ENCODE measurements at regions not wholly inside any gene's neighbourhood (a gene's known extent, or its start where the extent isn't known, plus 50 kb on each side); places are given as distances from the start of the nearest gene placed in this dataset.
"Not testable (repeated sequence)": the region's sequence is repeated elsewhere in the genome, so short reads cannot be mapped to it uniquely, and the experiment has no call there.

GRCh38 chrX:117843749-117844148 lies 272.9 kb downstream of the KLHL13 start:
- Histone ChIP-seq H3K27me3 (ENCODE audit: control insufficient read depth, insufficient read depth, low read length) (no peaks in the 10 kb centered on the region), H3K36me3 (replicated peaks; ENCODE audit: control insufficient read depth, insufficient read depth, low read length) (no peaks in the 10 kb centered on the region), H3K4me3 (ENCODE audit: insufficient read depth, low read depth, low read length) (no peak overlapping the region)
- no peak for DNase-seq

- DNase-seq, result no peak
- Histone ChIP-seq H3K36me3 (replicated peaks; ENCODE audit: control insufficient read depth, insufficient read depth, low read length) (no peaks in the 10 kb centered on the region), H3K27me3 (ENCODE audit: control insufficient read depth, insufficient read depth, low read length) (no peaks in the 10 kb centered on the region), H3K4me3 (ENCODE audit: insufficient read depth, low read depth, low read length) (no peak overlapping the region)
Measured at GRCh38 chrX:117840645-117841044, 276.0 kb downstream of the KLHL13 start.

GRCh38 chrX:117839544-117839943 lies 277.1 kb downstream of the KLHL13 start:
- DNase-seq, result peak; percentile 10
- Histone ChIP-seq H3K36me3 (replicated peaks; ENCODE audit: control insufficient read depth, insufficient read depth, low read length) (no peaks in the 10 kb centered on the region), H3K4me3 (ENCODE audit: insufficient read depth, low read depth, low read length) (no peak overlapping the region), H3K27me3 (ENCODE audit: control insufficient read depth, insufficient read depth, low read length) (no peaks in the 10 kb centered on the region)

- DNase-seq, result no peak
- H3K4me3 ChIP-seq (ENCODE audit: insufficient read depth, low read depth, low read length), result no peak overlapping the region
- H3K27me3 ChIP-seq (ENCODE audit: control insufficient read depth, insufficient read depth, low read length), result no peaks in the 10 kb centered on the region
- no peaks in the 10 kb centered on the region for H3K36me3 ChIP-seq (replicated peaks; ENCODE audit: control insufficient read depth, insufficient read depth, low read length)
Measured at GRCh38 chrX:117838581-117839331, 277.9 kb downstream of the KLHL13 start.

- Histone ChIP-seq H3K27me3 (ENCODE audit: control insufficient read depth, insufficient read depth, low read length) (no peaks in the 10 kb centered on the region), H3K36me3 (replicated peaks; ENCODE audit: control insufficient read depth, insufficient read depth, low read length) (no peaks in the 10 kb centered on the region), H3K4me3 (ENCODE audit: insufficient read depth, low read depth, low read length) (no peak overlapping the region)
- DNase-seq, result peak; percentile 2
Measured at GRCh38 chrX:117835034-117835433, 281.6 kb downstream of the KLHL13 start.

- no peak for DNase-seq
- Histone ChIP-seq H3K36me3 (replicated peaks; ENCODE audit: control insufficient read depth, insufficient read depth, low read length) (no peaks in the 10 kb centered on the region), H3K4me3 (ENCODE audit: insufficient read depth, low read depth, low read length) (no peak overlapping the region), H3K27me3 (ENCODE audit: control insufficient read depth, insufficient read depth, low read length) (no peaks in the 10 kb centered on the region)
Measured at GRCh38 chrX:117834076-117834475, 282.5 kb downstream of the KLHL13 start.

- H3K4me3 ChIP-seq (ENCODE audit: insufficient read depth, low read depth, low read length); H3K36me3 ChIP-seq (replicated peaks; ENCODE audit: control insufficient read depth, insufficient read depth, low read length); H3K27me3 ChIP-seq (ENCODE audit: control insufficient read depth, insufficient read depth, low read length); DNase-seq: not testable (repeated sequence)
Measured at GRCh38 chrX:117821472-117821871, 295.1 kb downstream of the KLHL13 start.

- Histone ChIP-seq H3K36me3 (replicated peaks; ENCODE audit: control insufficient read depth, insufficient read depth, low read length) (no peaks in the 10 kb centered on the region), H3K4me3 (ENCODE audit: insufficient read depth, low read depth, low read length) (no peak overlapping the region), H3K27me3 (ENCODE audit: control insufficient read depth, insufficient read depth, low read length) (no peaks in the 10 kb centered on the region)
- DNase-seq, result no peak
Measured at GRCh38 chrX:117808426-117808825, 308.2 kb downstream of the KLHL13 start.

GRCh38 chrX:117803463-117803862 lies 313.1 kb downstream of the KLHL13 start:
- DNase-seq, result no peak
- Histone ChIP-seq H3K27me3 (ENCODE audit: control insufficient read depth, insufficient read depth, low read length) (no peaks in the 10 kb centered on the region), H3K36me3 (replicated peaks; ENCODE audit: control insufficient read depth, insufficient read depth, low read length) (no peaks in the 10 kb centered on the region), H3K4me3 (ENCODE audit: insufficient read depth, low read depth, low read length) (no peak overlapping the region)

- Histone ChIP-seq H3K4me3 (ENCODE audit: insufficient read depth, low read depth, low read length) (no peak overlapping the region), H3K36me3 (replicated peaks; ENCODE audit: control insufficient read depth, insufficient read depth, low read length) (no peaks in the 10 kb centered on the region), H3K27me3 (ENCODE audit: control insufficient read depth, insufficient read depth, low read length) (no peaks in the 10 kb centered on the region)
- DNase-seq, result no peak
Measured at GRCh38 chrX:117788339-117788738, 328.3 kb downstream of the KLHL13 start.

GRCh38 chrX:117771384-117771783 lies 345.2 kb downstream of the KLHL13 start:
- no peak for DNase-seq

GRCh38 chrX:117768861-117769604 lies 347.6 kb downstream of the KLHL13 start:
- Histone ChIP-seq H3K27me3 (ENCODE audit: control insufficient read depth, insufficient read depth, low read length) (no peaks in the 10 kb centered on the region), H3K36me3 (replicated peaks; ENCODE audit: control insufficient read depth, insufficient read depth, low read length) (no peaks in the 10 kb centered on the region), H3K4me3 (ENCODE audit: insufficient read depth, low read depth, low read length) (no peak overlapping the region)
- no peak for DNase-seq

More at GRCh38 chrX:117771384-117771783, 345.2 kb downstream of the KLHL13 start:
- Histone ChIP-seq H3K36me3 (replicated peaks; ENCODE audit: control insufficient read depth, insufficient read depth, low read length) (no peaks in the 10 kb centered on the region), H3K4me3 (ENCODE audit: insufficient read depth, low read depth, low read length) (no peak overlapping the region), H3K27me3 (ENCODE audit: control insufficient read depth, insufficient read depth, low read length) (no peaks in the 10 kb centered on the region)

GRCh38 chrX:117765211-117765610 lies 351.4 kb downstream of the KLHL13 start:
- DNase-seq, result no peak
- no peaks in the 10 kb centered on the region for H3K27me3 ChIP-seq (ENCODE audit: control insufficient read depth, insufficient read depth, low read length)
- H3K36me3 ChIP-seq (replicated peaks; ENCODE audit: control insufficient read depth, insufficient read depth, low read length), result no peaks in the 10 kb centered on the region
- H3K4me3 ChIP-seq (ENCODE audit: insufficient read depth, low read depth, low read length), result no peak overlapping the region

- no peak for DNase-seq
- Histone ChIP-seq H3K36me3 (replicated peaks; ENCODE audit: control insufficient read depth, insufficient read depth, low read length) (no peaks in the 10 kb centered on the region), H3K4me3 (ENCODE audit: insufficient read depth, low read depth, low read length) (no peak overlapping the region), H3K27me3 (ENCODE audit: control insufficient read depth, insufficient read depth, low read length) (no peaks in the 10 kb centered on the region)
Measured at GRCh38 chrX:117752745-117753144, 363.9 kb downstream of the KLHL13 start.

- H3K36me3 ChIP-seq (replicated peaks; ENCODE audit: control insufficient read depth, insufficient read depth, low read length), result no peaks in the 10 kb centered on the region
- DNase-seq, result no peak
- H3K27me3 ChIP-seq (ENCODE audit: control insufficient read depth, insufficient read depth, low read length), result no peaks in the 10 kb centered on the region
- H3K4me3 ChIP-seq (ENCODE audit: insufficient read depth, low read depth, low read length), result no peak overlapping the region
Measured at GRCh38 chrX:117751155-117751554, 365.5 kb downstream of the KLHL13 start.
